Tibial nerve (tissue), 4 donors: ENCODE measurements at regions not wholly inside any gene's neighbourhood (a gene's known extent, or its start where the extent isn't known, plus 50 kb on each side); places are given as distances from the start of the nearest gene placed in this dataset.

ENCODE experiments used
- DNase-seq, 2 donors: peaks; one replicate each; pipeline ENCODE4 v3.0.0-alpha.2; 2019; ENCODE audit warnings: low spot score in 2 of 2
- H3K27ac ChIP-seq, 4 donors: fragments of 200-600 bp; sonication (generic) in 3 of 4; one replicate each; pipeline ENCODE4 v1.5.1; 2017 to 2019; ENCODE audit warnings: mild to moderate bottlenecking in 1 of 4
- H3K27me3 ChIP-seq, 2 donors: fragments of 200-600 bp; sonication (generic) in 1 of 2; one replicate each; pipeline versions ENCODE4 v1.5.1 to v1.6.0; 2017 to 2019
- H3K36me3 ChIP-seq, 3 donors: fragments of 200-600 bp; sonication (generic); one replicate each; pipeline ENCODE4 v1.5.1; 2018 to 2019
- H3K4me1 ChIP-seq, 4 donors: fragments of 200-600 bp; sonication (generic) in 3 of 4; one replicate each; pipeline ENCODE4 v1.5.1; 2017 to 2019
- H3K4me3 ChIP-seq, 4 donors: fragments of 200-600 bp; sonication (generic) in 3 of 4; one replicate each; pipeline ENCODE4 v1.5.1; 2017 to 2019; ENCODE audit warnings: mild to moderate bottlenecking in 1 of 4, moderate library complexity in 1 of 4
- H3K9me3 ChIP-seq, 4 donors: fragments of 200-600 bp; sonication (generic) in 3 of 4; one replicate each; pipeline ENCODE4 v1.5.1; 2017 to 2019
- CTCF ChIP-seq, 5 experiments: fragments of 200-600 bp in 3 of 5; fragments of 450-650 bp in 2 of 5; sonication (generic) in 3 of 5; IDR thresholded peaks; one replicate each; pipeline ENCODE4 v1.5.1; 2016 to 2019; ENCODE audit warnings: antibody characterized with exemption in 5 of 5, mild to moderate bottlenecking in 3 of 5, moderate library complexity in 2 of 5
- EP300 ChIP-seq, 2 donors: sonication (generic); formaldehyde crosslinking; IDR thresholded peaks; one replicate each; pipeline ENCODE4 v1.6.1; 2017; ENCODE audit warnings: antibody characterized with exemption in 2 of 2, mild to moderate bottlenecking in 1 of 2
- POLR2A ChIP-seq, 2 donors: fragments of 450-650 bp; IDR thresholded peaks; one replicate each; pipeline ENCODE4 v1.6.1; 2017; ENCODE audit warnings: antibody characterized with exemption in 2 of 2, mild to moderate bottlenecking in 2 of 2, moderate library complexity in 2 of 2
- WGBS, 2 donors: methylation state at CpG; one replicate each; pipeline ENCODE4 v1.1.5; 2018; 5-methylcytosine and 5-hydroxymethylcytosine counted together

- no peak for DNase-seq
- 88 to 89% methylated on average over 4 of the region's 4 CpGs for WGBS, 2 donors
- Histone ChIP-seq H3K4me3 (no peak overlapping the region), H3K27ac (no peak overlapping the region), H3K4me1 (no peaks in the 10 kb centered on the region), H3K27me3 (no peaks in the 10 kb centered on the region), H3K9me3 (peaks cover 0 to 2% (median 0%) of the 10 kb centered on the region in 4 donors), H3K36me3 (no peaks in the 10 kb centered on the region)
- TF ChIP-seq EP300 (IDR thresholded peaks at IDR 0.05): no peak
- no peak for TF ChIP-seq CTCF (IDR thresholded peaks at IDR 0.05)
- no peak for TF ChIP-seq POLR2A (IDR thresholded peaks at IDR 0.05)
Measured at GRCh38 chr11:37830529-37830928, 1232.5 kb upstream of the RAG2 start.

GRCh38 chr11:37817727-37818270 is 1219.8 kb upstream of the RAG2 start:
- Histone ChIP-seq H3K4me1 (no peaks in the 10 kb centered on the region), H3K36me3 (no peaks in the 10 kb centered on the region), H3K27ac (no peak overlapping the region), H3K9me3 (peaks cover 0 to 10% (median 0%) of the 10 kb centered on the region in 4 donors), H3K27me3 (no peaks in the 10 kb centered on the region), H3K4me3 (no peak overlapping the region)
- TF ChIP-seq EP300 (IDR thresholded peaks at IDR 0.05) (no peak), CTCF (IDR thresholded peaks at IDR 0.05) (no peak), POLR2A (IDR thresholded peaks at IDR 0.05) (no peak)
- WGBS, 2 donors: 90 to 94% methylated on average over 11 of the region's 11 CpGs
- no peak for DNase-seq

GRCh38 chr11:37812281-37812880 is 1214.3 kb upstream of the RAG2 start:
- TF ChIP-seq EP300 (IDR thresholded peaks at IDR 0.05): no peak
- TF ChIP-seq POLR2A (IDR thresholded peaks at IDR 0.05): no peak
- TF ChIP-seq CTCF (IDR thresholded peaks at IDR 0.05): no peak
- H3K36me3 ChIP-seq: no peaks in the 10 kb centered on the region
- DNase-seq: no peak
- no peaks in the 10 kb centered on the region for H3K4me1 ChIP-seq
- H3K4me3 ChIP-seq: no peak overlapping the region
- H3K27ac ChIP-seq: no peak overlapping the region
- H3K27me3 ChIP-seq: no peaks in the 10 kb centered on the region
- 89 to 95% methylated on average over 16 of the region's 16 CpGs for WGBS, 2 donors
- no peaks in the 10 kb centered on the region for H3K9me3 ChIP-seq

- DNase-seq: no peak
- Histone ChIP-seq H3K27ac (no peak overlapping the region), H3K27me3 (no peaks in the 10 kb centered on the region), H3K36me3 (no peaks in the 10 kb centered on the region), H3K4me1 (no peaks in the 10 kb centered on the region), H3K9me3 (no peaks in the 10 kb centered on the region), H3K4me3 (no peak overlapping the region)
- WGBS, 2 donors: 96% methylated on average over 7 of the region's 7 CpGs
- TF ChIP-seq POLR2A (IDR thresholded peaks at IDR 0.05) (no peak), EP300 (IDR thresholded peaks at IDR 0.05) (no peak), CTCF (IDR thresholded peaks at IDR 0.05) (no peak)
Measured at GRCh38 chr11:37811349-37811748, 1213.3 kb upstream of the RAG2 start.

GRCh38 chr11:37804666-37805065 is 1206.6 kb upstream of the RAG2 start:
- Histone ChIP-seq H3K4me1 (no peaks in the 10 kb centered on the region), H3K36me3 (no peaks in the 10 kb centered on the region), H3K4me3 (no peak overlapping the region), H3K27ac (no peak overlapping the region), H3K27me3 (no peaks in the 10 kb centered on the region), H3K9me3 (no peaks in the 10 kb centered on the region)
- TF ChIP-seq EP300 (IDR thresholded peaks at IDR 0.05) (no peak), CTCF (IDR thresholded peaks at IDR 0.05) (no peak), POLR2A (IDR thresholded peaks at IDR 0.05) (no peak)
- DNase-seq: no peak
- WGBS, 2 donors: 88 to 90% methylated on average over 2 of the region's 2 CpGs
